Mucosa of gallbladder (tissue), 1 donor: ENCODE measurements at regions not wholly inside any gene's neighbourhood (a gene's known extent, or its start where the extent isn't known, plus 50 kb on each side); places are given as distances from the start of the nearest gene placed in this dataset.

Experiments used
- DNase-seq: peaks from one replicate; pipeline ENCODE4 v3.0.0-alpha.2; 2020; ENCODE audit warnings: low spot score
- donor health status: DM: no; HTN: no; CAD: no.

GRCh38 chr7:21092766-21093702 is 306.3 kb upstream of the SP8 start:
- DNase-seq = no peak

GRCh38 chr7:21094589-21094988 is 307.9 kb upstream of the SP8 start:
- no peak for DNase-seq

- DNase-seq = no peak
These were observed 312.7 kb upstream of the SP8 start for GRCh38 chr7:21099432-21099831.

GRCh38 chr7:21099955-21100354 is 313.3 kb upstream of the SP8 start:
- no peak for DNase-seq

GRCh38 chr7:21101541-21101940 is 314.9 kb upstream of the SP8 start:
- DNase-seq = no peak

- no peak for DNase-seq
These were observed 316.9 kb upstream of the SP8 start for GRCh38 chr7:21103426-21104123.

GRCh38 chr7:21104124-21104500 is 317.4 kb upstream of the SP8 start:
- peak; percentile 13 for DNase-seq

- DNase-seq = no peak
These were observed 319.6 kb upstream of the SP8 start for GRCh38 chr7:21106296-21106732.

- DNase-seq = no peak
These were observed 320.4 kb upstream of the SP8 start for GRCh38 chr7:21107101-21107500.

GRCh38 chr7:21108182-21108581 is 319.7 kb upstream of the SP4 start:
- DNase-seq = peak; percentile 73

GRCh38 chr7:21113609-21114415 is 314.1 kb upstream of the SP4 start:
- DNase-seq = no peak

GRCh38 chr7:21123586-21123985 is 304.3 kb upstream of the SP4 start:
- DNase-seq = no peak

GRCh38 chr7:21125297-21125696 is 302.6 kb upstream of the SP4 start:
- DNase-seq = no peak

GRCh38 chr7:21128062-21128817 is 299.6 kb upstream of the SP4 start:
- DNase-seq = no peak

GRCh38 chr7:21131897-21132296 is 296.0 kb upstream of the SP4 start:
- no peak for DNase-seq

- no peak for DNase-seq
These were observed 293.3 kb upstream of the SP4 start for GRCh38 chr7:21134631-21135030.

- DNase-seq = no peak
These were observed 292.4 kb upstream of the SP4 start for GRCh38 chr7:21135437-21135836.

GRCh38 chr7:21137640-21138039 is 290.2 kb upstream of the SP4 start:
- no peak for DNase-seq

GRCh38 chr7:21140622-21141021 is 287.3 kb upstream of the SP4 start:
- DNase-seq = no peak

- no peak for DNase-seq
These were observed 286.4 kb upstream of the SP4 start for GRCh38 chr7:21141476-21141875.

- no peak for DNase-seq
These were observed 285.8 kb upstream of the SP4 start for GRCh38 chr7:21142081-21142480.
